NCI-H146 treated with DMSO at 0.1 percent for 48 hours (cell line): ENCODE measurements at regions not wholly inside any gene's neighbourhood (a gene's known extent, or its start where the extent isn't known, plus 50 kb on each side); places are given as distances from the start of the nearest gene placed in this dataset.
"Not testable (repeated sequence)": the region's sequence is repeated elsewhere in the genome, so short reads cannot be mapped to it uniquely, and the experiment has no call there.

ENCODE experiments used
- DNase-seq: peaks from one replicate; lab custom pipeline; 2025; ENCODE audit not compliant: unreplicated experiment; lab: John Stamatoyannopoulos, UW

GRCh38 chr4:20124317-20125026 is 127.2 kb upstream of the SLIT2 start:
- no peak for DNase-seq

GRCh38 chr4:20122198-20122988 is 129.3 kb upstream of the SLIT2 start:
- DNase-seq: no peak

- no peak for DNase-seq
These were observed 132.6 kb upstream of the SLIT2 start for GRCh38 chr4:20119141-20119540.

- DNase-seq: no peak
These were observed 142.3 kb upstream of the SLIT2 start for GRCh38 chr4:20109391-20109790.

- no peak for DNase-seq
These were observed 144.8 kb upstream of the SLIT2 start for GRCh38 chr4:20106921-20107320.

- no peak for DNase-seq
These were observed 149.9 kb upstream of the SLIT2 start for GRCh38 chr4:20101831-20102230.

- DNase-seq: no peak
These were observed 154.8 kb upstream of the SLIT2 start for GRCh38 chr4:20096911-20097310.

- DNase-seq: no peak
These were observed 155.7 kb upstream of the SLIT2 start for GRCh38 chr4:20095805-20096541.

- no peak for DNase-seq
These were observed 159.9 kb upstream of the SLIT2 start for GRCh38 chr4:20091781-20092180.

- DNase-seq: no peak
These were observed 164.2 kb upstream of the SLIT2 start for GRCh38 chr4:20087522-20087911.

- DNase-seq: no peak
These were observed 164.7 kb upstream of the SLIT2 start for GRCh38 chr4:20086799-20087521.

GRCh38 chr4:20086067-20086798 is 165.5 kb upstream of the SLIT2 start:
- no peak for DNase-seq

- DNase-seq: no peak
These were observed 166.1 kb upstream of the SLIT2 start for GRCh38 chr4:20085653-20086052.

GRCh38 chr4:20085156-20085555 is 166.5 kb upstream of the SLIT2 start:
- no peak for DNase-seq

GRCh38 chr4:20084488-20084887 is 167.2 kb upstream of the SLIT2 start:
- no peak for DNase-seq

GRCh38 chr4:20078644-20079043 is 173.1 kb upstream of the SLIT2 start:
- DNase-seq: no peak

- DNase-seq: no peak
These were observed 176.3 kb upstream of the SLIT2 start for GRCh38 chr4:20075248-20075871.

- DNase-seq: no peak
These were observed 177.3 kb upstream of the SLIT2 start for GRCh38 chr4:20074450-20074849.

- no peak for DNase-seq
These were observed 185.8 kb upstream of the SLIT2 start for GRCh38 chr4:20065952-20066351.

- DNase-seq: not testable (repeated sequence)
These were observed 188.8 kb upstream of the SLIT2 start for GRCh38 chr4:20062857-20063256.
